ENCODE measurements at regions not wholly inside any gene's neighbourhood (a gene's known extent, or its start where the extent isn't known, plus 50 kb on each side); places are given as distances from the start of the nearest gene placed in this dataset.

DNA sequence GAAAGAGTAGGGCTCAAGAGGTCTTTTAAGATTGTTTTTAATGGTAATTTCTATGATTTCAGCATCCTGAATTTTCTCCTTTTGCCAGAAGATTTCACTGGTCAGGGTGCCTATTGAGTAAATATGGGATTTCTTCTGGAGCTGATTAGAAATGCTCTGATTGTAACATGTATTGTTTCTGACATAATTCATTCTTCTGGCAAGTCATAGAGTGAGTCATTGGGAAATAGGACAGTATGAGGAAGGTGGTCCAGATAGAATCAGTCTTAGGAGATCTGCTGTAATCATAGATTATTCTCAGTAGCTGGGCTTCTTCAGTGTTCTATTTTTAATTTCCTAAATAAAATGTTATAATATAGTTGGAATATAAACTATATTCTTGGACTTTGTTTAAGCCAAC, 182.0 kb upstream of the NAV3 start:
- TF ChIP-seq POLR2A (IDR thresholded peaks at IDR 0.05; ENCODE audit: low read depth, low read length) = no peak
- no peak for TF ChIP-seq TAF1 (IDR thresholded peaks at IDR 0.05; ENCODE audit: borderline replicate concordance, low read depth, low read length)
- TF ChIP-seq POLR2AphosphoS5 (IDR thresholded peaks at IDR 0.05; ENCODE audit: low read depth, low read length) = no peak

All from GM12892 (cell line).